ENCODE measurements at regions not wholly inside any gene's neighbourhood (a gene's known extent, or its start where the extent isn't known, plus 50 kb on each side); places are given as distances from the start of the nearest gene placed in this dataset.

- Histone ChIP-seq H3K14ac (replicated peaks; ENCODE audit: low read depth, low read length) (no peak overlapping the region), H3K23ac (ENCODE audit: low read depth, low read length) (no peak overlapping the region), H4K5ac (ENCODE audit: low read depth, low read length) (no peak overlapping the region), H3K4me1 (ENCODE audit: control insufficient read depth, insufficient read depth, low read length) (no peaks in the 10 kb centered on the region), H3K4me2 (ENCODE audit: low read depth, low read length) (no peak overlapping the region), H3K56ac (ENCODE audit: extremely low read depth, insufficient read depth, low read length) (no peak overlapping the region), H3K27me3 (ENCODE audit: control insufficient read depth, insufficient read depth, low read length) (peaks cover 16% of the 10 kb centered on the region), H4K91ac (ENCODE audit: insufficient read depth, low read depth, low read length) (no peak overlapping the region), H2BK20ac (ENCODE audit: low read depth, low read length) (no peak overlapping the region), H2BK120ac (ENCODE audit: low read depth, low read length) (no peak overlapping the region), H2AK9ac (replicated peaks; ENCODE audit: low read depth, low read length, poor library complexity) (no peak overlapping the region), H3K4me3 (ENCODE audit: insufficient read depth, low read depth, low read length) (no peak overlapping the region), H3K27ac (ENCODE audit: insufficient read depth, low read length) (no peak overlapping the region), H2BK15ac (ENCODE audit: low read depth, low read length) (no peak overlapping the region), H3K9me3 (ENCODE audit: control insufficient read depth, insufficient read depth, low read length) (no peaks in the 10 kb centered on the region), H3K4ac (ENCODE audit: low read depth, low read length) (no peak overlapping the region), H4K8ac (ENCODE audit: low read depth in 2 of 2, low read length in 2 of 2) (no peak overlapping the region), H3K18ac (ENCODE audit: low read depth, low read length) (no peak overlapping the region), H2BK5ac (ENCODE audit: low read depth, low read length, poor library complexity, severe bottlenecking) (no peak overlapping the region), H2AK5ac (ENCODE audit: low read depth, low read length) (no peak overlapping the region), H3K9me1 (ENCODE audit: insufficient read depth, low read length) (no peaks in the 10 kb centered on the region), H3K36me3 (ENCODE audit: control insufficient read depth, insufficient read depth, low read length) (no peaks in the 10 kb centered on the region), H3K79me1 (ENCODE audit: low read depth in 1 of 2, low read length in 2 of 2) (no peaks in the 10 kb centered on the region), H2AFZ (replicated peaks; ENCODE audit: low read length, poor library complexity) (no peak overlapping the region), H3K9ac (ENCODE audit: low read depth, low read length) (no peak overlapping the region), H4K20me1 (ENCODE audit: insufficient read depth, low read length) (no peaks in the 10 kb centered on the region)
- CTCF ChIA-PET, result no interaction called here
- no peak for ATAC-seq (ENCODE audit: low read depth)
- BruUV-seq (replicated peaks), result no TSS peak
- intact Hi-C loops (cut with micrococcal nuclease), result no loop called here
- POLR2A ChIA-PET (ENCODE audit: unreplicated experiment), result no interaction called here
- DNase-seq, result no peak
- WGBS, 2 experiments (ENCODE audit: extremely low coverage in 2 of 2, insufficient read length in 1 of 2), result 80% methylated on average over 1 of the region's 3 CpGs; no CpG with 5 or more reads in 1 of the 2 experiments
- in situ Hi-C loops (cut with MboI; ENCODE audit: low sequenced_read_pairs), result no loop called here
- dilution Hi-C loops (cut with HindIII; ENCODE audit: low sequenced_read_pairs, unreplicated experiment), result no loop called here
- TF ChIP-seq MAFK (IDR thresholded peaks at IDR 0.05; ENCODE audit: low read depth, low read length) (no peak), RAD21 (IDR thresholded peaks at IDR 0.05; ENCODE audit: low read length) (no peak), NFE2L2 (IDR thresholded peaks at IDR 0.05; ENCODE audit: low read depth, low read length) (no peak), ELK1 (IDR thresholded peaks at IDR 0.05; ENCODE audit: borderline replicate concordance, low read depth, low read length) (no peak), MAZ (IDR thresholded peaks at IDR 0.05; ENCODE audit: borderline replicate concordance, low read depth, low read length) (no peak), SMC3 (IDR thresholded peaks at IDR 0.05; ENCODE audit: low read depth, low read length) (no peak), CHD1 (IDR thresholded peaks at IDR 0.05; ENCODE audit: low read depth, low read length) (no peak), CTCF (conservative IDR thresholded peaks at IDR 0.05; ENCODE audit: low read depth, low read length) (no peak), BHLHE40 (IDR thresholded peaks at IDR 0.05; ENCODE audit: low read depth, low read length) (no peak), RFX5 (IDR thresholded peaks at IDR 0.05; ENCODE audit: low read depth, low read length) (no peak), CEBPB (IDR thresholded peaks at IDR 0.05; ENCODE audit: low read depth, low read length) (no peak), POLR2A (IDR thresholded peaks at IDR 0.05; ENCODE audit: low read depth, low read length) (no peak), USF2 (IDR thresholded peaks at IDR 0.05; ENCODE audit: low read depth, low read length) (no peak), RCOR1 (IDR thresholded peaks at IDR 0.05; ENCODE audit: insufficient replicate concordance, low read length) (no peak), MXI1 (IDR thresholded peaks at IDR 0.05; ENCODE audit: borderline replicate concordance, low read depth, low read length) (no peak), FOS (IDR thresholded peaks at IDR 0.05; ENCODE audit: low read depth, low read length) (no peak)
Measured at GRCh38 chr5:37902323-37902722, 62.5 kb upstream of the GDNF start.
